ENCODE measurements at regions not wholly inside any gene's neighbourhood (a gene's known extent, or its start where the extent isn't known, plus 50 kb on each side); places are given as distances from the start of the nearest gene placed in this dataset.
"Not testable (repeated sequence)": the region's sequence is repeated elsewhere in the genome, so short reads cannot be mapped to it uniquely, and the experiment has no call there.

DNA sequence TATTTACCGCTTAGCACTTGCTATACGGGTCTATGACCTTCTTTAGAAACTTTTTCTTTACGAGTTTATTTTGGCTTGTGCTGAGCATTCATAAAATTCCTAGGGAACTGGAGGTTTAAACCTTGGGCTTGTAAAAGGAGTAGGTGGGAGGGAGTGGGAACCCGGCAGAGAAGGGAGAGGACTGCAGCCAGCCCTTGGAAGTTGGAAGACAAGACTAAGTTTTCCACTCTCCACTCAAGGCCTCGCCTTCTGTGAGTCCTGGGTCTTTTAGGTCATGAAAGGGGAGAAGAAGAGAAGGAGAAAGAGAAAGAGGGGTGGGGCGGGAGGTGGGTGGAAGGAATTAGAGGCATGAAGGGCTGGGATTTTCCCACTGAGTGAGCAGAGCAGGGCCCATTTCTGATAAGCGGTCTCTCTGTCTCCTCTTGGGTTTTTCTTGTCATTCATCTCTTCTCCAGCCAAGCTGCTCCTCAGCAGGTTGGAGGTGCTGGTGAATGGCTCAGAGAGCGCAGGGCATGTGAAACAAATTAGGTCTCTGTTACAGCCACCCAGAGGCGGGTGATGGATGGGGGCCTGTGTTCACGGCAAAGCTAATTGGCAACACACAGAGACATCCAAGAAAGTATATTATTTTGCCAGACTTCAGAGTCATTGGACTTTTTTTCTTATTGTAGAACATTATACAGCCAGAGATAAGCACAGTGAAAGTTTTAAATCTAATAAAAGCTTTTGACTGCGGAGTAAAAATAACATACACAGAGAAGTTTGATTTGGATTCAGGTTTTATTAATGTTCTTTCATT is 247.3 kb downstream of the FOXD2 start:
- peak; percentile 65 for DNase-seq (ENCODE audit: low spot score)

DNA sequence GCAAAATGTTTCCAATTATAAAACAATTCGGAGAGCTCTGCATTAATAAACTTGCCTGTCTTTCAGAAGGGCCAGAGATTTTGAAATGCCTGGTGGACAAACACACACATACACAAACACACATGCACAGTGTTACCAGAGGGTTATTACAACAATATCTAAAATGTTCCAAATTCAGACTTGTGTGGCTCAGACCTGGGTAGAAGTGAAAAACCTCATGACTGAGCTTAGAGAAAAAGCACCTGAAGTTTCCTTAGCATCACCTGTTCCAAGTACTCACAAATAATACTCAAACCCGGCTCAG is 247.9 kb downstream of the FOXD2 start:
- no peak for DNase-seq (ENCODE audit: low spot score)

DNA sequence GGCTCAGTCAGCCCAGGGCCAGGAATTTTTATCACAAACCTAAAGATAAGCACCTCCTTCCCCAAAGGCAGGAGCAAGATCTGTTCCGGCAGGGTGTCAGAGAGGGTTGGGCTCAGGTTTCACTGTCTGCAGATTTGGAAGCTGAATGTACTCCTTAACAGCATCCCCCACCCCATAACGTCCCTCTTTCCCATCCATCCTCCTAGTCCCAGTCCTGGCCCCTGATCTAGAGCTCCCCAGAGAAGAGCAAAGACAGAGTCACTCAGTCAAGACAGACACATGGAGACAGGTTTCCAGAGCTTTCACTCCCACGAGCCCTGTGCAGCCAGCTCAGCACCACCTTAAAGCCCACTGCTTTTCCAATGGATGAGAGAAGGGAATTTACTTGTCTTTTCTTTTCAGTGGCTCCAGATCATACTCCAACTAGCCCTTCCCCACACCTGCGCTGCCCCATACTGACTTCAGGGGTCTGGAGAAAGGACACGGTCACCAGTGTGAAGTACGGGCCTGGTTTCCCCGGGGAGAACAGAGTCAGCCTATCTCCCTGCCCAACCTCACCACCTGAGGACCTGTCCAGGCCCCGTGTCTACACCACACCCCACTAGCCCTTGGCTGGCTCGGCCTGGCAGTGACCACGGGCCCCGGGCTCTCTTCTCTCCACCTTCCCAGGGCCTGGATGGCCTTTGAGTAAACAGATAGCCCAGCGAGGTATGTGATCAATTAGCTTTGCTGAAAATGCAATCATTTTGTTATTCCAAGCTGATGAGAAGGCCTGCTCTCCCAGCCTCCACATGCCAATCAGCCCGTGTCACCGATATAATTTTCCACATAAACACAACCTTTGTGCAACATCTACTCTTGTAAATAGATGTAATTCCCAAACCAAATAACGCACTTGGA is 249.1 kb downstream of the FOXD2 start:
- DNase-seq (ENCODE audit: low spot score): peak; percentile 21

DNA sequence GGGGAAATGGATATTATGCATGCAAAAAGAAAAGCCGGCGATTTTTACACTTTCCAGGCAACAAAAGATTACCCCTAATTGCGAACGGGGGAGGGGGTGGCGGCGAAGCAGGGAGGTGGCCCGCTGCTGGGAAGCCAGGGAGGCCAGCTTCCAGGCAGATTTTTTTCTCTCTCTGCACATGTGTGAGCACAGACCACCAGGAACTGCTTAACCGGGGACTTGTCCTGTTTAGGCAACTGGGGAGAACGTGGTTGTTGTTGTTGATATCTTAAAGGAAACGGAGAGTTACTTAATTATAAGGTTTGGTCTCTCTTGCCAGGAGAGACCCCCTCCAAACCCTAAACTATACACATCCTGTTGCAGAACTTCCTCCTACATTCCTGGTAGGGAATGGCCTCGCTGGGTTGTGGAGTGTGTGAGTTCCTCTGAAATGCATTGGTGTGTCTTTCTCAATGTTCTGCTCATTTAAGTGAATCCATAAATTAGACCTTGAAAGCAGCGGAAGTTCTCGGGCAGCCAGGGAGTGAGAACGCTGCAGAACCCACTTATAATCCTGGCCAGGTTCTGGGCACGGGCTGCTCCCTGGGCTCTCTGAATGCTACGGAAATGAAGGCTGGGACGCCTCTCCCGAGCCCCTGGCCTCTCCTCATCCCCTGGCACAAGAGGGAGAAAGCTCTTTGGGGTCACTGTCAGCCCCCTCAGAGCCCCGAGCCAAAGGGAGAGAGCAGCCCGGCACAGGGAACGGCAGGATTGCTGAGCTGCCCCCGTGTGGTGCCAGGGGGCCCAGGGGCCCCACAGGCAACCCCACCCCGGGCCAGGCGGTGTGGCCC is 250.0 kb downstream of the FOXD2 start:
- DNase-seq (ENCODE audit: low spot score): no peak

DNA sequence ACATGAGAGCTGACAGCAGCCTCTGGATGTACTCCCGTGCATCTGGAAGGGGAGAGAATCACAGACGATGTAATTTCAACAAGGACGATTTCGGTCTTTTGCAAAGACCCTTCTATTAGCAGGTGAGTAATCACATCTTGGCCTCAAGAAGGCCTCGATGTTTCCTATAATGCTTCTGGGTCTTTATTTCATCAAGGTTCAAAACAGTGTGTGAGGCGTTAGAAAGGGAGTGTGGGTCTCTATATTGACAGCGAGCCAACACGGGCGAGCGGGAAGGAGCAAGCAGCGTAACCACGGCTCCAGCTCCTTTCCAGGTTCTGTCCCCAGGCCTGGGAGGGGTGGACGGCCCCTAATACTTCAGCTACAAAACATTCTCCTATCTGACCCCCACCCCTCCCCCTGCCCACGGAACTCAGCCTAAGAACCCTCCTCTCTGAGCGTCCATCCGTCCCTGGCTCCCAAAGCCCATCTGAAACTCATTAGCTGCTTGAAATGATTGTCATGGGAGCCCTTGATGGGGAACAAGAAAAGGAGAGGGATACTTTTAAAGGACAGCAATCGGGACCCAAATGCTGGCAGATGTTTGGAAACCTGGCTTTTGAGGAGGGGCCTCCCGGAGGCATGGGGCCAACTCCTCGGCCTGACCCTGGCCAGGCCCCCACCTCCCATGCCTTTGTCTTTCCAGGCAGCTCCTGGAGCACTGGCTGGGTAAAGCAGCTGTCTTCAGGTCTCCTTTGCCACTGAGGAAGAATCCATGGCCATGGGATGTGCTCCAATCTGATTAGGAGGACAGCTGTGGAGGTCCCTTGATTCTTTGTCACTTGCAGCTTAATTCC is 250.8 kb downstream of the FOXD2 start:
- no peak for DNase-seq (ENCODE audit: low spot score)

DNA sequence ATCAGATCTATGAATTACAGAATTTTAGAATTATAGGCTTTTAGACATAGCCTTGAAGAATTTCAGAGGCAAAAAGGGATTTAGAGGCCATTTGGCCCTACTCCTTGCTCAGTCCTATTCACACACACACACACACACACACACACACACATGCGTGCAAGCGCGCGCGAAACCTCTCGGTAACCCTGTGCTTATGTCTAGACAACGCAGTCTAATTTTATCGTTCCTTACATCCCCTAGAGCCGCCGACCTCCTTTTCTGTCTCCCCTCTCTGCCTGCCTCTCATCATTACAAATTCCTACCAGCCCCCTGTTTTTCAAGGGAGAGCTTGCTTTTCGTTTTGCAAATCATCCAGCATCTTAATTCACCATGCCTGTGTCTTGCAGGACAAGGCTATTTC is 252.1 kb downstream of the FOXD2 start:
- DNase-seq (ENCODE audit: low spot score): no peak

DNA sequence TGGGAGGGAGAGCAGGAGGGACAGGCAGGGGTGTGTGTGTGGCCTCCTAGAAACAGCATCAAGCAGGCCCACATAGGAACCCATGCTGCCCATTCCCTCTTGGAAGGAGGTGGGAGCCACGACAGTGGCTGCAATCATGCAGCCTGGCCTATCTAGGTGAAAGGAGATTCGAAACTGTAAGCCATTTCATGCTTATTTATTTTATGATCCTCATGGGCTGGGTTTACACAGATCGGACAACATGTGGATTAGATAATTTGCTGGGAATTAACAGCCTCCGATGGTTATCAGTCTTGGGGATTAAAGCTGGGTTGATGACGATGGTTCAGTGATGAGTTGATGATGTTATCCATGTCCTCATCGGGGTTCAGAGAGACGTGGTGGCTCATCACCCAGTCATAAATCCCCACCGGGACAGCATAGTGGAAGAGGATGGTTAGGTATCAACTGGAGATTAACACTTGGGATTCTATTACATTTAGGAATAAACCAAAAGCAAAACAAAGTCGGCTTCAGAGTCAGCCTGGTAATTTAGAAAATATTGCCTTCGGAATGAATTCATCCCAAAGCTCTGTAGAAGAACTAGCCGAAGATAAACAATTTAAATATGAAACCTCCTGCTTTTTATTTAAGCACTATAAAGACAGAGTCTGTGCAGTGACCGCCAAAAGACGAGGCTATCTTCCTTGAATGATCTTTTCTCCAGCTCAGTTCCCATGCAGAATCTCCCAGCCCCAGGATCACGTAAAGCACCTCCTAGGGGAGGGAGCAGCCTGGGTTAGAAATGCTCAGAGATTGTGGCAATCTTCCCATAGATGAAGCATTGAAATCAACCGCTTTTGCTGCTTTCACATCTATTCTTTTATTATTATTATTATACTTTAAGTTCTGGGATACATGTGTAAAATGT is 252.8 kb downstream of the FOXD2 start:
- no peak for DNase-seq (ENCODE audit: low spot score)

DNA sequence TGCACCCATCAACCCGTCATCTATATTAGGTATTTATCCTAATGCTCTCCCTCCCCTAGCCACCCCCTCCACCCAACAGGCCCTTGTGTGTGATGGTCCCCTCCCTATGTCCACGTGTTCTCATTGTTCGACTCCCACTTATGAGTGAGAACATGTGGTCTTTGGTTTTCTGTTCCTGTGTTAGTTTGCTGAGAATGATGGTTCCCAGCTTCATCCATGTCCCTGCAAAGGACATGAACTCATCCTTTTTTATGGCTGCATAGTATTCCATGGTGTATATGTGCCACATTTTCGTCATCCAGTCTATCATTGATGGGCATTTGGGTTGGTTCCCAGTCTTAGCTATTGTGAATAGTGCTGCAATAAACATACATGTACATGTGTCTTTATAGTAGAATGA is 253.4 kb downstream of the FOXD2 start:
- DNase-seq (ENCODE audit: low spot score): not testable (repeated sequence)

DNA sequence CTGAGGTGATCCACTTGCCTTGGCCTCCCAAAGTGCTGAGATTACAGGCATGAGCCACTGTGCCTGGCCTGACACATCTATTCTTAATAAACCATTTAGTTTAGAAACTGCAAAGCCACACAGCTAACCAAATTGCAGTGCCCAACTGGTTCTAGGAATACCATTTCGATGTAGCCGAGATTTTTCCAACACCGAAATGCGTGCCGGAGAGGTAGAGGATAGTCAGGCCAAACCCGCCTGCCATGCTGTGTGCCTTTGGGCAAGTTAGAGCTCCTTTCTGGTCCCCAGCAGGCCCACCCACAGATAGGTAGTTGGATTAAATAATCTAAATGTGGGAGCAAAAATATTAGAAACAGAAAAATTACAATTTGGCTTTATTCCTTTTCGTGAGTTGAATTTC is 254.4 kb downstream of the FOXD2 start:
- DNase-seq (ENCODE audit: low spot score): no peak

DNA sequence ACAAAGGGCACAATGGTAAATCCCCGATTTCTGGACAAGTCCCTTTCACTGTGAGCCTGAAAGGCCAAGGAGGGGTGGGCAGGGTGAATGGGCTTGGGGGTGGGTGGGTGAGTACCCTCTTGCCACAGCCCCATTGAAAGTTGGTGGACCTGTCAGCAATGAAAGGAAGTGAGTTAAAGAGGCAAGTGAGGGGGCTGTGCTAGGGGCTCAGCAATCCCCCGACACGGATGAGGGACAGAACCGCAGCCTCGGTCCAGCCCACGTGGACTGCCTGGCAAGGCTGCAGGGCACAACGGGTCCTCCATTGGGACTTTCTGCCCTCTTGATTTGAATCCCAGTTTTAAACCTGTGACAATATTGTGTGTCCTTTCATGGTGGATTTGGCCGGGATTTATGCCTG is 255.3 kb downstream of the FOXD2 start:
- no peak for DNase-seq (ENCODE audit: low spot score)

DNA sequence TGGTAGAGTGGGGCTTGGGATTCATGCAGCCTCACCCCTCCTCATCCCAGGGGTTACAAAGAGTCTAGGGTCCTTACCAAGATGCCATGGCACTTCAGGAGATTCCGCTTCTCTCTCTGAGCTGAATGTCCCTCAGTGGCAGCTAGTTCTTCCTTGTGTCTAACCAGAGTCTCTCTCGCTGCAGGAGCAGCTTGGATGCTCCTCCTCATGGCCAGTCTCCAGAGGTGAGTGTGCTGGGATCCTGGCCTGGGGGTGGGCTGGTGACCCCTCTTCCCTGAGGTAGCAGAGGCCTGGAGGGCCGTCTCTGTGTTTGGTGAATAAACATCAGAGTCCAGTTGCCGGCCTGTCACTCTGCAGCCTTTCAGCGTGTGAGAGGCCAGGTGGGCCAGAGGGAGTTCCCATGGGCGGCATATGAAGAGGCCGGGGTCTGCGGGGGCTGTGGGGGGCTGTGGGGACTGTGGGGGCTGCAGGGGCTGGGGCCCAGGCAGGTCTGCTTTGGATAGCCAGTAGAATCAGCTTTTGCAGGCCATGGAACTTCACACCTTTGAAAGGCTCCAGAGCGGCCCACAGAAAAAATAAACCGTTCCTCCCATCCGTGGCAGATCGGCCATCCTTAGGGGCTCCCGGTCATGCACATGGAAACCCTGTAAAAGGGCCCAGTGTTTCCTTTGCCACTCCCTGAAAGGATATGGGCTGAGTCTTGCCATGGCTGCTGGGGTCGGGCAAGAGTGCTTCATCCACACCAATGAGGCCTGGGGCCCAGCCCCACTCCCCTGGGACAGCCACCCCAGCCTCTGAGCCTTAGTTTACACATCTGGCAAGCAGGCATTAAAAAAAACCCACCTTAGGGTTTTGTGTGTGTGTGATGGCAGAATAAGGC is 256.4 kb downstream of the FOXD2 start:
- no peak for DNase-seq (ENCODE audit: low spot score)

DNA sequence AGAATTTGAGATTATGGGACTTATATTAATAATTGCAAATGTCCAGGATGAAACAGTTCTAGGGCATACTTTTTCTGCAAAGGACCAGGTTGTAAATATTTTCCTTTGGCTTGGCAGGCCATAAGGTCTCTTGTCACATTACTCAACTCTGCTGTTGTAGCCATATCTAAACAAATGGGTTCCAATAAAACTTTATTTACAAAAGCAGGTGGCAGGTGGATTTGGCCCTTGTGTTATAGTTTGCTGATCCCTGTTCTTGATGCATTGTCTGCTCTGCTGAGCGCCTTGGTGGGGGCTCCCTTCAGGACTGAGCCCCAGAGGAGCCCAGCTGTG is 258.5 kb downstream of the FOXD2 start:
- DNase-seq (ENCODE audit: low spot score): no peak

DNA sequence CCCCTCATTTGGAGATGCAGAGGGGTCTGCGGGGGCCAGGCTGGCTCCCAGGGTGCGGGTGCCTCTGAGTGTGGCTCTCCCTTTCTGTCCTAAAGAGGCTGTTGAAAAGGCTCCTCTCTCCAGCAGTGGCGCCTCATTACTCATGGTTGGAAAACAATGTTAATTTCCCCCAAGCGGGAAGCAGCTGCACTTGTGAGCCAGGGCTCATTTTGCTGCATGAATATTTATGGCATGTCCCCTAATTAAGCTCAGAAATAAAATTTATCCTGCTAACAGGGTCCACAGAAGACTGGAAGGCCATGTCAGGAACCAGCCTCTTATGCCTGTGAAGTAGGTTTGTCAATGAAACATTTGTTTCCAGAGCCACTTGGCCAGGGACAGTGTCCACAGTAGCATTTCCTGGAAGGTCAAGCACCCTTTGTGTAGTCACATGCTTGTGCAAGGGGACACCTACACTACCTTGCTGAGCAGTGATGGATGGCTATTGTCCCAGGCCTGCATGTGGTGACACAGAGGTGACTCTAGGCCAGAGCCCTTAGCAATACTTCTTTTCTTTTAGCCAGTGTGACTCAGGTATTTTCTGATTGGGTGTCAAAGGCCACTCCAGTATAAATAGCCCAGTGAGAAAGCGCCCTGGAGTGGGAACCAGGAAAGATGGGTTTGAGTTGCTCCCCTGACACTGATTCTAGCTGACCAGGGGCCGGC is 259.0 kb downstream of the FOXD2 start:
- DNase-seq (ENCODE audit: low spot score): peak; percentile 65

DNA sequence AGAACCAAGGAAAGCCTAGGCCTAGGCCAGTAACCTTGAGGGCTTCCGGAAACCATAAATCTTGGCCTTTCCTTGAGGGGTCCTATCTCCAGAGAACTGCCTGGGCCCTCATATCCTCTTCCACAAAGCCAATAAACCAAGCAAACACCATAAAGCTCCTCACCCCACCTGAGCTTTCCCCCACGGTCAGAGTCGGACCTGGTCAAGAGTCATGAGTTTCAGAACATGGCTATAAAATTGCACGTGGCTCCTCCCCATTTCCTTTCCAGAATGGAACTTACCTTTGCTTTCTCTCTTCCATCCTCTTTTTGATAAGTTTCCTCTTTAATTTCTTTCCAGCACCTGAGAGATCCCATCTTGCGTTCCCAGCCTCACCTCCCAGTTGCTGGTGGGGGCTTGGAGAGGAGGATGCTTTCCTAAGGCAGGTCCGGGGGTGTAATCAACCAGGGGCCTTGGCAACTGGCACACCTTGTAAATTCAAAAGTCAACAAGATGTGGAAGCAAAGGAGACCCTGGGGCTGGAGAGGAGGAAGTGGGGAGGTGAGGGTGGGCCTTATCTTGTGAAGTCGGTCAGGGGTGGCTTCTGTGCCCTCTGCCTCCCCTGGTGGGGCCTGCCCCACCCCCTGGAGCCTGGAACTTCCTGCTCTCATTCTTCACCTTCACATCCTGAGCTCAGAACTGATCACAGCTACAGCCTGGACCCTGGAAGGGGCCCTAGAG is 259.9 kb downstream of the FOXD2 start:
- peak; percentile 58 for DNase-seq (ENCODE audit: low spot score)

DNA sequence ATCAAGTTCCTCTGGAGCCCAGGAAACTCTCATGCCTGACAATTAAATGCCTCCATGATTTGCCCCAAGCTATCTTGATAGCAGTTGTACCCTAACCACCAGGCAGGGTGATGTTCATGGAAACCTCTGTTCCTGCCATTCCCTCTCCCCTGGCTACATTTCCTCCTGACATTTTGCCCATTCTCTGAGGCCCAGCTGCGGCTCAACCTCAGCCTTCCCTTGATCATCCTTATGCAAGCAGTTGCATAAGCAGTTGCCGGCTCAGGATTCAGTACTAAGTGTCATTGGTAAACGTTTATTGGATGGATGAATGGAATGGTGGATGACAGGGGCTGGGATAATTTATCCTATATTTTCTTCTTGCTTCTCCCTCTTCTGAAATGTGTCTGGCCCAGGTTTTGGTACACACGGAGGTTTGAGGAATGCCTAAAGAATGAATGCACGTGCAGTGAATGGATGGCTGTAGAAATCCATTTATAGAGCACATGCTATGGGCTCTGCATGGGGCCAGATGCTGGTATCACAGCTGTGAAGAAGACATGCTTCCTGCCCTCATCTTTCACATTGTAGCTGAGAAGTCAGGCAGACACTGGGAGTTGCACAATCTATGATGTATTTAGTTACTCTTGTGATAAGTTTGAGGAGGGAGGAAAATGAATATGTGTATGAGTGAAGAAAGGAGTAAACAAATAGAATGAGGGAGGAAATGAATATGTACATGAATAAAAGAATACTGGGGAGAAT is 261.8 kb downstream of the FOXD2 start:
- no peak for DNase-seq (ENCODE audit: low spot score)

DNA sequence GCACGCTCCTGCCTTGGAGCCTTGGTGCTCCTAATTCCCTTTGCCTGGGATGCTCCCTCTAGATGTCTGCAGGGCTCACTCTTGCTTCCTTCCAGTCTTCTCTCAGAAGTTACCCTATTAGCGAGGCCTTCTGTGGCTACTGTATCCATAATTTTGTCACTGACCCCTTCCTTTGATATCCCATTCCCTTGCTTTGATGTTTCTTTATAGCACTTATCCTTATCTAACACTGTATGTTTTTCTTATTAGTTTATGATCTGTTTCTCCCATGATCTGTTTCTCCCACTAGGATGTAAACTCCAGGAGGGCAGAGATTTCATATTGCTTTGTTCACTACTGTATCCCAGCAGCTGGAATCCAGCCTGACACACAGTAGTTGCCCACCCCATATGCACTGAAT is 263.4 kb downstream of the FOXD2 start:
- no peak for DNase-seq (ENCODE audit: low spot score)

DNA sequence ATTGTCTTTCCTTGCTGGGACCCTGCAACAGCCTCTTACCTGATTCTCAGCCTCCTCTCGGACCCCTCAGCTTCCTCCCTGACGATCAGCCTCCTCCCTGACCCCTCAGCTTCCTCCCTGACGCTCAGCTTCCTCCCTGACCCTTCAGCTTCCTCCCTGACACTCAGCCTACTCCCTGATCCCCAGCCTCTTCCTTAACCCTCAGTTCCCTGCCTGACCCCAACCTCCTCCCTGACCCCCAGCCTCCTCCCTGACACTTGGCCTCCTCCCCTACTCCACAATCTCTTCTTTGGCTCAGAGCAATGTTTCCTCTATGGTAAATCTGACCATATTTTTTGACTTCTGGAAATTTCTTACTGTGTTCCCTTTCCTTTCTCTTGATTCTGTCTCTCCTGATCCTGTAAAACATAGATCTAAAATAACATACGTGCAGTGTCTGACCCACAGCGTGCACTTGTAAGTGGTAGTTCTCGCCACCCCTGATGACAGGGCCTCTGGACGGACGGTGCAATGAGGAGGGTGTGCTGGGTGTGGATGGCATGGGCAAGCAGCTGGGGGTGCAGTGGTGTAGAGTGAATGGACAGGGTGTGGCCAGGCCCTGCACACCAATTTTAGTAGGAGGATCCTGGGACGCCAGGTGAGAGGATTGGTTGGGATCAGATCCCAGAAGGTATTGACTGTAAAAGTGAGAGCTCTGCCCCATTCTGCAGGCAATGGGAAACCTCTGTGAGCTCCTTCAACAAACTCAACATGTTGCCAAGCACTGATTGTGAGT is 264.1 kb downstream of the FOXD2 start:
- no peak for DNase-seq (ENCODE audit: low spot score)
